A172 (cell line): ENCODE measurements at regions not wholly inside any gene's neighbourhood (a gene's known extent, or its start where the extent isn't known, plus 50 kb on each side); places are given as distances from the start of the nearest gene placed in this dataset.
"Not testable (repeated sequence)": the region's sequence is repeated elsewhere in the genome, so short reads cannot be mapped to it uniquely, and the experiment has no call there.

Experiments used
- DNase-seq: peaks from one replicate; pipeline ENCODE4 v3.0.0-alpha.2; 2015; ENCODE audit warnings: low spot score

GRCh38 chr14:35944847-35945246 is 118.7 kb downstream of the BRMS1L start:
- DNase-seq, result peak; percentile 8

- DNase-seq, result no peak
Observed at GRCh38 chr14:35940291-35940690, 114.2 kb downstream of the BRMS1L start.

- no peak for DNase-seq
Observed at GRCh38 chr14:35938770-35939169, 112.6 kb downstream of the BRMS1L start.

- DNase-seq, result no peak
Observed at GRCh38 chr14:35934499-35934898, 108.4 kb downstream of the BRMS1L start.

- DNase-seq, result no peak
Observed at GRCh38 chr14:35932659-35933159, 106.6 kb downstream of the BRMS1L start.

GRCh38 chr14:35932136-35932535 is 106.0 kb downstream of the BRMS1L start:
- DNase-seq, result no peak

GRCh38 chr14:35931346-35931745 is 105.2 kb downstream of the BRMS1L start:
- no peak for DNase-seq

- DNase-seq, result no peak
Observed at GRCh38 chr14:35929186-35929585, 103.0 kb downstream of the BRMS1L start.

- peak; percentile 25 for DNase-seq
Observed at GRCh38 chr14:35927727-35928126, 101.6 kb downstream of the BRMS1L start.

GRCh38 chr14:35925319-35925718 is 99.2 kb downstream of the BRMS1L start:
- no peak for DNase-seq

GRCh38 chr14:35922590-35922989 is 96.5 kb downstream of the BRMS1L start:
- DNase-seq, result not testable (repeated sequence)

GRCh38 chr14:35921745-35922144 is 95.6 kb downstream of the BRMS1L start:
- DNase-seq, result no peak
